Vagina (tissue), 2 donors: ENCODE measurements at regions not wholly inside any gene's neighbourhood (a gene's known extent, or its start where the extent isn't known, plus 50 kb on each side); places are given as distances from the start of the nearest gene placed in this dataset.

Experiments
- POLR2A ChIP-seq, 2 donors: fragments of 450-650 bp; IDR thresholded peaks; one replicate each; pipeline ENCODE4 v1.6.1; 2017; ENCODE audit warnings: antibody characterized with exemption in 2 of 2, mild to moderate bottlenecking in 2 of 2, moderate library complexity in 2 of 2
- POLR2AphosphoS5 ChIP-seq, 2 donors: sonication (generic); formaldehyde crosslinking; IDR thresholded peaks; one replicate each; pipeline ENCODE4 v1.9.0; 2017; ENCODE audit warnings: antibody characterized with exemption in 2 of 2, mild to moderate bottlenecking in 2 of 2, low read depth in 1 of 2; ENCODE audit not compliant: insufficient read depth in 1 of 2
- TF ChIP-seq, protein P1 (sequence below), 3 experiments: fragments of 450-650 bp in 2 of 3; fragments of 200-600 bp in 1 of 3; sonication (generic) in 1 of 3; IDR thresholded peaks; one replicate each; pipeline ENCODE4 v1.5.1; 2017 to 2019; ENCODE audit warnings: antibody characterized with exemption in 3 of 3, mild to moderate bottlenecking in 2 of 3, moderate library complexity in 2 of 3

GRCh38 chr2:128708106-128708816 is 389.6 kb upstream of the HS6ST1 start:
- TF ChIP-seq, protein P1, sequence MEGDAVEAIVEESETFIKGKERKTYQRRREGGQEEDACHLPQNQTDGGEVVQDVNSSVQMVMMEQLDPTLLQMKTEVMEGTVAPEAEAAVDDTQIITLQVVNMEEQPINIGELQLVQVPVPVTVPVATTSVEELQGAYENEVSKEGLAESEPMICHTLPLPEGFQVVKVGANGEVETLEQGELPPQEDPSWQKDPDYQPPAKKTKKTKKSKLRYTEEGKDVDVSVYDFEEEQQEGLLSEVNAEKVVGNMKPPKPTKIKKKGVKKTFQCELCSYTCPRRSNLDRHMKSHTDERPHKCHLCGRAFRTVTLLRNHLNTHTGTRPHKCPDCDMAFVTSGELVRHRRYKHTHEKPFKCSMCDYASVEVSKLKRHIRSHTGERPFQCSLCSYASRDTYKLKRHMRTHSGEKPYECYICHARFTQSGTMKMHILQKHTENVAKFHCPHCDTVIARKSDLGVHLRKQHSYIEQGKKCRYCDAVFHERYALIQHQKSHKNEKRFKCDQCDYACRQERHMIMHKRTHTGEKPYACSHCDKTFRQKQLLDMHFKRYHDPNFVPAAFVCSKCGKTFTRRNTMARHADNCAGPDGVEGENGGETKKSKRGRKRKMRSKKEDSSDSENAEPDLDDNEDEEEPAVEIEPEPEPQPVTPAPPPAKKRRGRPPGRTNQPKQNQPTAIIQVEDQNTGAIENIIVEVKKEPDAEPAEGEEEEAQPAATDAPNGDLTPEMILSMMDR (IDR thresholded peaks at IDR 0.05), result no peak
- TF ChIP-seq POLR2AphosphoS5 (IDR thresholded peaks at IDR 0.05; ENCODE audit: insufficient read depth in 1 of 2, low read depth in 1 of 2) (no peak), POLR2A (IDR thresholded peaks at IDR 0.05) (no peak)
